HFF-Myc (cell line): ENCODE measurements at regions not wholly inside any gene's neighbourhood (a gene's known extent, or its start where the extent isn't known, plus 50 kb on each side); places are given as distances from the start of the nearest gene placed in this dataset.

Experiments used
- DNase-seq: peaks from one replicate; pipeline ENCODE4 v3.0.0-alpha.2; 2011; ENCODE audit warnings: low read depth; ENCODE audit errors: extremely low read depth
- H3K4me3 ChIP-seq: replicated peaks from 2 replicates; pipeline ENCODE4 v1.5.1; 2011; ENCODE audit warnings: low read depth, mild to moderate bottlenecking, control low read depth, low read length
- TF ChIP-seq, protein P1 (sequence below): IDR thresholded peaks from 2 replicates; pipeline ENCODE4 v1.5.1; 2012; ENCODE audit warnings: mild to moderate bottlenecking, low read depth, low read length, control low read depth; ENCODE audit errors: missing control alignments

GRCh38 chr19:31980796-31981195 lies 364.6 kb upstream of the ZNF507 start:
- TF ChIP-seq, protein P1, sequence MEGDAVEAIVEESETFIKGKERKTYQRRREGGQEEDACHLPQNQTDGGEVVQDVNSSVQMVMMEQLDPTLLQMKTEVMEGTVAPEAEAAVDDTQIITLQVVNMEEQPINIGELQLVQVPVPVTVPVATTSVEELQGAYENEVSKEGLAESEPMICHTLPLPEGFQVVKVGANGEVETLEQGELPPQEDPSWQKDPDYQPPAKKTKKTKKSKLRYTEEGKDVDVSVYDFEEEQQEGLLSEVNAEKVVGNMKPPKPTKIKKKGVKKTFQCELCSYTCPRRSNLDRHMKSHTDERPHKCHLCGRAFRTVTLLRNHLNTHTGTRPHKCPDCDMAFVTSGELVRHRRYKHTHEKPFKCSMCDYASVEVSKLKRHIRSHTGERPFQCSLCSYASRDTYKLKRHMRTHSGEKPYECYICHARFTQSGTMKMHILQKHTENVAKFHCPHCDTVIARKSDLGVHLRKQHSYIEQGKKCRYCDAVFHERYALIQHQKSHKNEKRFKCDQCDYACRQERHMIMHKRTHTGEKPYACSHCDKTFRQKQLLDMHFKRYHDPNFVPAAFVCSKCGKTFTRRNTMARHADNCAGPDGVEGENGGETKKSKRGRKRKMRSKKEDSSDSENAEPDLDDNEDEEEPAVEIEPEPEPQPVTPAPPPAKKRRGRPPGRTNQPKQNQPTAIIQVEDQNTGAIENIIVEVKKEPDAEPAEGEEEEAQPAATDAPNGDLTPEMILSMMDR: no peak
- H3K4me3 ChIP-seq: no peak overlapping the region
- no peak for DNase-seq

- H3K4me3 ChIP-seq: no peak overlapping the region
- no peak for DNase-seq
- TF ChIP-seq, protein P1: no peak
Observed at GRCh38 chr19:31981545-31981944, 363.9 kb upstream of the ZNF507 start.

GRCh38 chr19:31983647-31984046 lies 361.8 kb upstream of the ZNF507 start:
- no peak for DNase-seq
- TF ChIP-seq, protein P1: no peak
- H3K4me3 ChIP-seq: no peak overlapping the region

DNA sequence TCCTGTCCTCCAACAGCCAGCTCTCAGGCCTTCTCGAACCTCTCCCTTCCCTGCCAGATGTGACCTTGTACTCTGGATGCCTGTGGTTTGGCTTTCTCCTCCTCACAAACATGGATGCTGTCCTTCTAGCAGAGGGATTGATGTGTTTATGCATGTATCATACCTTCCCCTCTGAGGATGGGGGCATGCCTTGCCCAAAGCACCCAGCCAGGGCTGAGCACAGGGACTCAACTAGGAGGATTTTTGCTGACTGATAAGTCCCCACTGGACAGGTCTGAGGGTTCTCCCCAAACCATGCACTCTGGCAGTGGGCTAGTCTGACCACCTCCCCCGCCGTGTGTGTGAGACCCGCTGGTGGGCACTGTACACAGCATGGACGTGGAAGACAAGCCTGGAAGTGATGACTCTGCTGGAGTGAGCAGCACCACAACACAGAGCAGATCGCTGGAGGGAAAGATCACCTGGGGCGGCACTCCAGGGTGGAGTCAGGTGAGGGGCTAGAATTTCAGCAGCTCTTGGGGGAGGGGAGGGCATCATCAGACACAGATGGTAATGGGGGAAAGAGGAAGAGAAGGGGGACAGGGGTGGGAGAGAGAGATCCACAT lies 360.3 kb upstream of the ZNF507 start:
- H3K4me3 ChIP-seq: no peak overlapping the region
- TF ChIP-seq, protein P1: no peak
- DNase-seq: no peak

DNA sequence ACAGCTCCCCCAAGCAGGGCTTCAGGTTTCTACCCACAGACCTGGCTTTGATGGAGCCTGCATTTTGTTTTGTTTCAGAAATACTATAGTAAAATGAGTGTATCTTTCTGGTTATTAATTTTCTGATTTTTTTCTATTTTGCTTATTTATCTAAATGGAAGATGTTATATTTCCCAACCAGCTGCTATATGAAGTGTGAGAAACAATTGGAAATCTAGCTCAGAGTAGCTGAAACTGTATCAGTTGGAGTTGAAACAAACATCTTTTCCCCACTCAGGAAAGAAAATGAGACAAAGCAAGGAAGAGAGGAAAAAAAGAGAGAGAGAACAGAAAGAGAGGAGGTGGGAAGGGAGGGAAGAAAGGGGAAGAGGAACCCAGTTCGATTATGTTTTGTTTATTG lies 358.5 kb upstream of the ZNF507 start:
- no peak overlapping the region for H3K4me3 ChIP-seq
- no peak for DNase-seq
- TF ChIP-seq, protein P1: no peak

DNA sequence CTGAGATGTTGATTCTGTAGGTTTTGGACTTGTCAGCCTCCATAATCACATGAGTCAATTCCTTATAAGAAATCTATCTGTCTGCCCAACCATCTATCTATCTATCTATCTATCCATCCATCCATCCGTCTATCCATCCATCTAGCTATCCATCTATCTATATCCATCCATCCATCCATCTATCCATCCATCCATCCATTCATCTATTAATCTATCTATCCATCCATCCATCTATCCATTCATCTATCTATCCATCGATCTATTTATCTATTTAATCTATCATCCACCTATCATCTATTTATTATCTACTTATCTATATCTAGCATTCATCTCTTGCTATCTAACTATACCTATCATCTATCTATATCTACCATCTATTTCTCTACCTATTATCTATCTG lies 357.2 kb upstream of the ZNF507 start:
- TF ChIP-seq, protein P1: no peak
- H3K4me3 ChIP-seq: no peak overlapping the region
- no peak for DNase-seq
